HCEC 1CT (cell line): ENCODE measurements at regions not wholly inside any gene's neighbourhood (a gene's known extent, or its start where the extent isn't known, plus 50 kb on each side); places are given as distances from the start of the nearest gene placed in this dataset.
A peak's percentile ranks its signal among the peaks of the same experiment; 100 is the strongest.

Experiments
- DNase-seq: peaks from one replicate; pipeline ENCODE4 v3.0.0-alpha.2; 2017

- DNase-seq, result no peak
These were observed 162.4 kb upstream of the NABP1 start for GRCh38 chr2:191515551-191515950.

- DNase-seq, result no peak
These were observed 161.7 kb upstream of the NABP1 start for GRCh38 chr2:191516260-191516659.

GRCh38 chr2:191521608-191522208, 156.2 kb upstream of the NABP1 start:
- peak; percentile 28 for DNase-seq

- no peak for DNase-seq
These were observed 155.3 kb upstream of the NABP1 start for GRCh38 chr2:191522478-191523120.

- no peak for DNase-seq
These were observed 151.8 kb upstream of the NABP1 start for GRCh38 chr2:191526091-191526490.

- DNase-seq, result no peak
These were observed 151.4 kb upstream of the NABP1 start for GRCh38 chr2:191526536-191526935.

- no peak for DNase-seq
These were observed 150.9 kb upstream of the NABP1 start for GRCh38 chr2:191526953-191527556.

- DNase-seq, result no peak
These were observed 147.3 kb upstream of the NABP1 start for GRCh38 chr2:191530618-191531017.

- DNase-seq, result peak; percentile 17
These were observed 144.2 kb upstream of the NABP1 start for GRCh38 chr2:191533693-191534180.

GRCh38 chr2:191537921-191538320, 140.0 kb upstream of the NABP1 start:
- no peak for DNase-seq

- no peak for DNase-seq
These were observed 139.5 kb upstream of the NABP1 start for GRCh38 chr2:191538334-191538903.

- peak; percentile 25 for DNase-seq
These were observed 138.9 kb upstream of the NABP1 start for GRCh38 chr2:191539068-191539467.

GRCh38 chr2:191540681-191541080, 137.3 kb upstream of the NABP1 start:
- DNase-seq, result no peak

GRCh38 chr2:191543708-191544107, 134.2 kb upstream of the NABP1 start:
- no peak for DNase-seq

- no peak for DNase-seq
These were observed 133.4 kb upstream of the NABP1 start for GRCh38 chr2:191544461-191545062.

GRCh38 chr2:191545361-191545760, 132.6 kb upstream of the NABP1 start:
- DNase-seq, result no peak

- DNase-seq, result no peak
These were observed 125.9 kb upstream of the NABP1 start for GRCh38 chr2:191552066-191552465.

GRCh38 chr2:191554240-191554639, 123.7 kb upstream of the NABP1 start:
- DNase-seq, result no peak

GRCh38 chr2:191555092-191555742, 122.7 kb upstream of the NABP1 start:
- peak; percentile 68 for DNase-seq

- peak; percentile 32 for DNase-seq
These were observed 121.5 kb upstream of the NABP1 start for GRCh38 chr2:191556463-191556862.

GRCh38 chr2:191557841-191558240, 120.1 kb upstream of the NABP1 start:
- DNase-seq, result no peak

- no peak for DNase-seq
These were observed 118.4 kb upstream of the NABP1 start for GRCh38 chr2:191559569-191559968.

- DNase-seq, result no peak
These were observed 117.4 kb upstream of the NABP1 start for GRCh38 chr2:191560411-191560980.
